K562 (cell line): ENCODE measurements at regions not wholly inside any gene's neighbourhood (a gene's known extent, or its start where the extent isn't known, plus 50 kb on each side); places are given as distances from the start of the nearest gene placed in this dataset.
A peak's percentile ranks its signal among the peaks of the same experiment; 100 is the strongest.

Experiments
- ATAC-seq: fragments of 200-7000 bp; cut with Tn5 transposase; 3 replicates; pipeline ENCODE4 v1.9.1; 2020; ENCODE audit warnings: moderate library complexity
- BruUV-seq: library from RNA; stranded (reverse); fragments of 400-500 nt; replicated peaks from 2 replicates; lab custom pipeline; 2021; lab: Mats Ljungman, UMichigan
- CTCF ChIA-PET: fragments of 300-600 bp; formaldehyde crosslinking; extraction: SDS; loops from one replicate; lab custom pipeline; 2021; ENCODE audit warnings: low intra/inter-chr PET ratio; lab: Yijun Ruan, JAX
- POLR2A ChIA-PET: fragments of 300-600, 350-650 bp; sonication (Branson Sonifier 250); formaldehyde crosslinking; extraction: SDS; loops from one replicate; lab custom pipeline; 2021; ENCODE audit warnings: antibody characterized with exemption, inconsistent platforms; lab: Yijun Ruan, JAX
- DNase-seq, 4 experiments: peaks; one replicate each; pipeline versions ENCODE4 v3.0.0 to v3.0.0-alpha.2; 2011 to 2018; ENCODE audit warnings: low spot score in 3 of 4, mixed read lengths in 3 of 4; ENCODE audit errors: extremely low read depth in 1 of 4
- FAIRE-seq: peaks from 2 replicates; lab custom pipeline; 2011; peaks lifted over from hg19 to GRCh38; lab: Jason Lieb, UNC
- H2AFZ ChIP-seq: 2 replicates; pipeline ENCODE4 v1.6.0; 2011; ENCODE audit warnings: low read depth, low read length, control low read depth, inconsistent platforms
- H3K27ac ChIP-seq: fragments of 200-600 bp; 3 replicates; pipeline ENCODE4 v1.8.0; 2011; ENCODE audit warnings: low read depth, mild to moderate bottlenecking, control low read depth, inconsistent platforms, low read length, moderate library complexity, mixed read lengths; ENCODE audit errors: extremely low read depth
- H3K27me3 ChIP-seq, 2 experiments: fragments of 300-600 bp in 1 of 2; 2 replicates in 1 of 2; 3 replicates in 1 of 2; pipeline versions ENCODE4 v1.6.0 to v1.8.0; 2011; ENCODE audit warnings: inconsistent platforms in 2 of 2, low read length in 2 of 2, mild to moderate bottlenecking in 1 of 2, mixed read lengths in 1 of 2, moderate library complexity in 1 of 2; ENCODE audit not compliant: control insufficient read depth in 2 of 2, insufficient read depth in 2 of 2
- H3K36me3 ChIP-seq: fragments of 300-600 bp; 3 replicates; pipeline ENCODE4 v1.8.0; 2011; ENCODE audit warnings: mild to moderate bottlenecking, low read length, inconsistent platforms; ENCODE audit not compliant: control insufficient read depth, insufficient read depth
- H3K4me1 ChIP-seq, 2 experiments: fragments of 200-600 bp in 1 of 2; replicated peaks in 1 of 2; 2 replicates in 1 of 2; 3 replicates in 1 of 2; pipeline versions ENCODE4 v1.5.1 to v1.8.0; 2011; ENCODE audit warnings: inconsistent platforms in 2 of 2, low read length in 2 of 2, mild to moderate bottlenecking in 1 of 2, mixed read lengths in 1 of 2, moderate library complexity in 1 of 2; ENCODE audit not compliant: control insufficient read depth in 2 of 2, insufficient read depth in 2 of 2
- H3K4me2 ChIP-seq: 2 replicates; pipeline ENCODE4 v1.6.1; 2011; ENCODE audit warnings: low read length, control low read depth, inconsistent platforms, mixed read lengths; ENCODE audit not compliant: insufficient read depth
- H3K4me3 ChIP-seq: fragments of 200-600 bp; sonication (generic), shearing (Covaris generic); 2 replicates; pipeline ENCODE4 v1.5.1; 2016; ENCODE audit warnings: control low read depth, inconsistent platforms
- H3K79me2 ChIP-seq: fragments of 200-600 bp; 3 replicates; pipeline ENCODE4 v1.8.0; 2011; ENCODE audit warnings: low read length, inconsistent platforms; ENCODE audit not compliant: control insufficient read depth, insufficient read depth
- H3K9ac ChIP-seq, 2 experiments: 2 replicates each; pipeline versions ENCODE4 v1.6.0 to v1.6.1; 2011; ENCODE audit warnings: low read depth in 2 of 2, low read length in 2 of 2, control low read depth in 1 of 2, inconsistent platforms in 1 of 2, mild to moderate bottlenecking in 1 of 2, mixed read lengths in 1 of 2; ENCODE audit not compliant: insufficient read depth in 1 of 2
- H3K9me1 ChIP-seq: one replicate; pipeline ENCODE4 v1.6.0; 2011; ENCODE audit warnings: inconsistent platforms, mild to moderate bottlenecking, low read length, moderate library complexity; ENCODE audit not compliant: control insufficient read depth, insufficient read depth
- H3K9me3 ChIP-seq: replicated peaks from 2 replicates; pipeline ENCODE4 v1.5.1; 2011; ENCODE audit warnings: low read depth, low read length, inconsistent platforms; ENCODE audit not compliant: control insufficient read depth, insufficient read depth
- H4K20me1 ChIP-seq: replicated peaks from 2 replicates; pipeline ENCODE4 v1.6.1; 2011; ENCODE audit warnings: low read length, inconsistent platforms, mixed read lengths; ENCODE audit not compliant: control insufficient read depth, insufficient read depth
- CCAR2 ChIP-seq: fragments of 200-400 bp; formaldehyde crosslinking; IDR thresholded peaks from 2 replicates; pipeline ENCODE4 v1.6.1; 2017; ENCODE audit warnings: mild to moderate bottlenecking, low read depth, low read length
- CEBPB ChIP-seq: fragments of 450-650 bp; IDR thresholded peaks from 2 replicates; pipeline ENCODE4 v1.6.1; 2016; ENCODE audit warnings: missing genetic modification characterization, missing compliant biosample characterization
- NR2C2 ChIP-seq, 2 experiments: fragments of 200-800 bp in 1 of 2; sonication (Bioruptor generic) in 1 of 2; sonication (generic) in 1 of 2; formaldehyde crosslinking in 1 of 2; IDR thresholded peaks; 2 replicates each; pipeline versions ENCODE4 v1.6.1 to v1.8.0; 2016 to 2022; ENCODE audit warnings: mild to moderate bottlenecking in 1 of 2, missing compliant biosample characterization in 1 of 2, missing genetic modification characterization in 1 of 2, missing genetic modification reagents in 1 of 2
- TRIM24 ChIP-seq, 2 experiments: fragments of 450-650 bp; IDR thresholded peaks; 2 replicates each; pipeline ENCODE4 v1.6.1; 2016
- YBX1 ChIP-seq: fragments of 450-650 bp; IDR thresholded peaks from 2 replicates; pipeline ENCODE4 v1.7.1; 2016; ENCODE audit warnings: mild to moderate bottlenecking
- ZBTB33 ChIP-seq: sonication (generic); formaldehyde crosslinking; IDR thresholded peaks from 2 replicates; pipeline ENCODE4 v1.8.1; 2023; ENCODE audit warnings: mild to moderate bottlenecking, missing genetic modification reagents
- ZNF23 ChIP-seq: fragments of 250-450 bp; sonication (Bioruptor Pico); IDR thresholded peaks from 2 replicates; pipeline ENCODE4 v1.4.0; 2020; ENCODE audit warnings: mild to moderate bottlenecking
- ZNF316 ChIP-seq: fragments of 450-650 bp; IDR thresholded peaks from 2 replicates; pipeline ENCODE4 v1.6.1; 2016
- WGBS: fragments of 100-300 bp; shearing (Covaris generic); methylation state at CpG from one replicate; pipeline ENCODE4 v1.1.6; 2016; ENCODE audit warnings: low coverage, mixed read lengths; ENCODE audit not compliant: insufficient coverage; ENCODE audit errors: missing lambda C conversion rate; 5-methylcytosine and 5-hydroxymethylcytosine counted together
- in situ Hi-C: fragments of 300-500 bp; cut with MboI; formaldehyde crosslinking; loops from 4 replicates; pipeline ENCODE4 v1.15.0; 2018; ENCODE audit warnings: inconsistent platforms, mixed read lengths
- intact Hi-C: fragments of 100-400 bp; cut with micrococcal nuclease; formaldehyde crosslinking; loops from 2 replicates; pipeline ENCODE4 v1.14.2; 2022

DNA sequence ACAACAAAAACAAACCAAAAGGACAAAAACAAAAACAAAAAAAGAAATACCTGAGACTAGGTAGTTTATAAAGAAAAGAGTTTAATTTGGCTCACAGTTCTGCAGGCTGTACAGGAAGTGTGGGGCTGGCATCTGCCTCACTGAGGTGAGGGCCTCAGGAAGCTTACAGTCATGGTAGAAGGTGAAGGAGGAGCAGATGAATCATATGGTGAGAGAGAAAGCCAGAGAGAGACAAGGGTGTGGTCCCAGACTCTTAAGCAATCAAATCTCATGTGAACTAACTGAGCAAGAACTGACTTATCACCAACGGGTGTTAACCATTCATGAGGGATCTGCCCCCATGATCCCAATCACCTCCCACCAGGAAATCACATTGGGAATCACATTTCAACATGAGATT, 58.8 kb upstream of the ZBED5 start:
- POLR2A ChIA-PET: no interaction called here
- ATAC-seq: no peak
- no peak for FAIRE-seq
- H2AFZ ChIP-seq: no peak overlapping the region
- CTCF ChIA-PET: no interaction called here
- WGBS: no CpG with 5 or more reads among the region's 1 CpG
- peak; percentile 36; the same call in 1 of the 2 replicates for TF ChIP-seq ZNF316
- TF ChIP-seq CEBPB (tag): peak; percentile 50; the same call in 1 of the 2 replicates
- no peak for TF ChIP-seq ZNF23 (CRISPR knock-in tag)
- TF ChIP-seq TRIM24 (IDR thresholded peaks at IDR 0.05): peak; percentile 23 to 50; a peak in 1 of 4 replicates
- TF ChIP-seq, all 486 proteins: peak for 3
- no peak overlapping the region for H3K4me2 ChIP-seq
- no peak overlapping the region for H3K9ac ChIP-seq
- no peaks in the 10 kb centered on the region for H3K27me3 ChIP-seq
- BruUV-seq: no TSS peak
- H3K9me3 ChIP-seq: peaks cover 18% of the 10 kb centered on the region
- peaks cover 0 to 20% of the 10 kb centered on the region in 2 experiments; a peak in 3 of 5 replicates for H3K4me1 ChIP-seq
- H3K4me3 ChIP-seq: no peak overlapping the region
- intact Hi-C loops: no loop called here
- DNase-seq: no peak
- in situ Hi-C loops: no loop called here
- H3K79me2 ChIP-seq: no peaks in the 10 kb centered on the region
- no peak overlapping the region for H3K27ac ChIP-seq
- H4K20me1 ChIP-seq: no peaks in the 10 kb centered on the region
- H3K36me3 ChIP-seq: no peaks in the 10 kb centered on the region
- no peaks in the 10 kb centered on the region for H3K9me1 ChIP-seq

GRCh38 chr11:10914050-10914449, 56.2 kb upstream of the ZBED5 start:
- no peaks in the 10 kb centered on the region for H3K27me3 ChIP-seq
- TF ChIP-seq YBX1 (no peak), NR2C2 (CRISPR knock-in tag; IDR thresholded peaks at IDR 0.05) (no peak), NR2C2 (tag; IDR thresholded peaks at IDR 0.05) (no peak), CCAR2 (no peak), ZBTB33 (no peak)
- TF ChIP-seq, all 486 proteins: peak for 0
- peaks cover 0 to under 1% of the 10 kb centered on the region in 2 experiments; a peak in 1 of 5 replicates for H3K4me1 ChIP-seq
- H3K9me3 ChIP-seq: peaks cover 18% of the 10 kb centered on the region
- H3K4me3 ChIP-seq: no peak overlapping the region
- no peaks in the 10 kb centered on the region for H3K79me2 ChIP-seq
- in situ Hi-C loops (no loop called here), intact Hi-C loops (no loop called here)
- no peak overlapping the region for H3K4me2 ChIP-seq
- ChIA-PET CTCF (no interaction called here), POLR2A (interaction anchor here (1.1 to 3.5 kb wide), 5 partner anchors 9 to 110 kb away, joined by 4 to 21 read pairs (median 5); partner anchors contain the start of gene EIF4G2)
- ATAC-seq (no peak), FAIRE-seq (no peak), DNase-seq (no peak)
- H3K9ac ChIP-seq: no peak overlapping the region
- 0 out of 2 replicates have a peak overlapping the region, but pooled peaks have one; percentile 27 for H2AFZ ChIP-seq
- H3K9me1 ChIP-seq: no peaks in the 10 kb centered on the region
- no TSS peak for BruUV-seq
- H4K20me1 ChIP-seq: no peaks in the 10 kb centered on the region
- no peaks in the 10 kb centered on the region for H3K36me3 ChIP-seq
- H3K27ac ChIP-seq: no peak overlapping the region
- 51% methylated on average over 2 of the region's 2 CpGs for WGBS
